OCI-LY3 (cell line): ENCODE measurements at regions not wholly inside any gene's neighbourhood (a gene's known extent, or its start where the extent isn't known, plus 50 kb on each side); places are given as distances from the start of the nearest gene placed in this dataset.
A peak's percentile ranks its signal among the peaks of the same experiment; 100 is the strongest.

ENCODE experiments used
- H2AFZ ChIP-seq: fragments of 200-600, 300-600 bp; shearing (Covaris generic); 2 replicates; pipeline ENCODE4 v1.6.0; 2014; ENCODE audit warnings: antibody characterized with exemption, low read depth, low read length
- H3K27ac ChIP-seq: fragments of 200-600, 300-600 bp; sonication (generic); 2 replicates; pipeline ENCODE4 v1.5.1; 2014; ENCODE audit warnings: mild to moderate bottlenecking, low read length, moderate library complexity, mixed read lengths
- H3K27me3 ChIP-seq: fragments of 200-600, 300-600 bp; sonication (generic); 2 replicates; pipeline ENCODE4 v1.6.1; 2014; ENCODE audit warnings: low read depth, low read length, mixed read lengths
- H3K36me3 ChIP-seq: fragments of 200-600, 300-600 bp; sonication (generic); replicated peaks from 2 replicates; pipeline ENCODE3; 2014; ENCODE audit warnings: low read depth, low read length, mixed read lengths
- H3K4me1 ChIP-seq: fragments of 300-600, 200-600 bp; sonication (generic); 2 replicates; pipeline ENCODE4 v1.6.1; 2014; ENCODE audit warnings: low read length, mixed read lengths
- H3K4me2 ChIP-seq: fragments of 200-600, 300-600 bp; sonication (generic); 2 replicates; pipeline ENCODE4 v1.6.1; 2014; ENCODE audit warnings: low read length, mixed read lengths
- H3K4me3 ChIP-seq: fragments of 300-600, 200-600 bp; sonication (generic); 2 replicates; pipeline ENCODE4 v1.5.1; 2014; ENCODE audit warnings: antibody characterized with exemption, mild to moderate bottlenecking, low read length, moderate library complexity
- H3K79me2 ChIP-seq: fragments of 300-600, 200-600 bp; shearing (Covaris generic); 2 replicates; pipeline ENCODE4 v1.6.1; 2014; ENCODE audit warnings: mild to moderate bottlenecking, low read length, mixed read lengths
- H3K9ac ChIP-seq: fragments of 300-600, 200-600 bp; shearing (Covaris generic); 2 replicates; pipeline ENCODE4 v1.6.0; 2014; ENCODE audit warnings: mild to moderate bottlenecking, low read length, moderate library complexity
- H3K9me3 ChIP-seq: fragments of 200-600, 300-600 bp; shearing (Covaris generic); 2 replicates; pipeline ENCODE4 v1.6.1; 2014; ENCODE audit warnings: low read length, mixed read lengths; ENCODE audit not compliant: insufficient read depth
- H4K20me1 ChIP-seq: fragments of 200-600, 300-600 bp; sonication (generic); 2 replicates; pipeline ENCODE4 v1.6.1; 2016; ENCODE audit warnings: low read length, mixed read lengths; ENCODE audit not compliant: insufficient read depth
- EZH2phosphoT487 ChIP-seq: fragments of 200-600 bp; shearing (Covaris generic); IDR thresholded peaks from 2 replicates; pipeline ENCODE4 v1.6.1; 2018; ENCODE audit warnings: antibody characterized with exemption, mixed run types, low read depth
- TF ChIP-seq, protein P1 (sequence below): fragments of 200-600, 300-600 bp; sonication (generic); IDR thresholded peaks from 2 replicates; pipeline ENCODE4 v1.5.1; 2014; ENCODE audit warnings: antibody characterized with exemption, low read length, low read depth

DNA sequence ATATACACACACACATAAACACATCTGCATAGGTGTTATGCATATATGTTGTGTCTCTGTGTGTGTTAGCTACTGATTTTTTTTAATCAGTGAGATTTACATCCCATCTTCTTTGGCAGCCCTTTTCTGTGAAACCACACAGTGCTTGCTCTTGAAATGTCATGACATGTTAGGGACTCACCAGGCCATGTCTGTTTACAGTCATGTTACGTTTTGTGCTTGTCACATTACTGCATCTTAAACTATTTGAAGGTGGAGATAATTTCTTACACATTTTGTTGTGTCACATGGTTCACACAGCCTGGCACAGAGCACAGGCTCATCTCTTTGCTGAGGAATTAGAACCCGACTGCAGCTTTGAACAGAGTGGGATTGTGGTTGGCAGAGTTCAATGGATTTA lies 364.4 kb upstream of the RIOK2 start:
- TF ChIP-seq, protein P1, sequence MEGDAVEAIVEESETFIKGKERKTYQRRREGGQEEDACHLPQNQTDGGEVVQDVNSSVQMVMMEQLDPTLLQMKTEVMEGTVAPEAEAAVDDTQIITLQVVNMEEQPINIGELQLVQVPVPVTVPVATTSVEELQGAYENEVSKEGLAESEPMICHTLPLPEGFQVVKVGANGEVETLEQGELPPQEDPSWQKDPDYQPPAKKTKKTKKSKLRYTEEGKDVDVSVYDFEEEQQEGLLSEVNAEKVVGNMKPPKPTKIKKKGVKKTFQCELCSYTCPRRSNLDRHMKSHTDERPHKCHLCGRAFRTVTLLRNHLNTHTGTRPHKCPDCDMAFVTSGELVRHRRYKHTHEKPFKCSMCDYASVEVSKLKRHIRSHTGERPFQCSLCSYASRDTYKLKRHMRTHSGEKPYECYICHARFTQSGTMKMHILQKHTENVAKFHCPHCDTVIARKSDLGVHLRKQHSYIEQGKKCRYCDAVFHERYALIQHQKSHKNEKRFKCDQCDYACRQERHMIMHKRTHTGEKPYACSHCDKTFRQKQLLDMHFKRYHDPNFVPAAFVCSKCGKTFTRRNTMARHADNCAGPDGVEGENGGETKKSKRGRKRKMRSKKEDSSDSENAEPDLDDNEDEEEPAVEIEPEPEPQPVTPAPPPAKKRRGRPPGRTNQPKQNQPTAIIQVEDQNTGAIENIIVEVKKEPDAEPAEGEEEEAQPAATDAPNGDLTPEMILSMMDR: no peak
- no peak for TF ChIP-seq EZH2phosphoT487
- Histone ChIP-seq H4K20me1 (no peaks in the 10 kb centered on the region), H3K4me3 (no peak overlapping the region), H3K4me1 (peaks cover 28% of the 10 kb centered on the region), H3K9me3 (no peaks in the 10 kb centered on the region), H2AFZ (no peak overlapping the region), H3K9ac (no peak overlapping the region), H3K79me2 (no peaks in the 10 kb centered on the region), H3K4me2 (no peak overlapping the region), H3K36me3 (peaks cover 4% of the 10 kb centered on the region), H3K27me3 (no peaks in the 10 kb centered on the region), H3K27ac (no peak overlapping the region)

DNA sequence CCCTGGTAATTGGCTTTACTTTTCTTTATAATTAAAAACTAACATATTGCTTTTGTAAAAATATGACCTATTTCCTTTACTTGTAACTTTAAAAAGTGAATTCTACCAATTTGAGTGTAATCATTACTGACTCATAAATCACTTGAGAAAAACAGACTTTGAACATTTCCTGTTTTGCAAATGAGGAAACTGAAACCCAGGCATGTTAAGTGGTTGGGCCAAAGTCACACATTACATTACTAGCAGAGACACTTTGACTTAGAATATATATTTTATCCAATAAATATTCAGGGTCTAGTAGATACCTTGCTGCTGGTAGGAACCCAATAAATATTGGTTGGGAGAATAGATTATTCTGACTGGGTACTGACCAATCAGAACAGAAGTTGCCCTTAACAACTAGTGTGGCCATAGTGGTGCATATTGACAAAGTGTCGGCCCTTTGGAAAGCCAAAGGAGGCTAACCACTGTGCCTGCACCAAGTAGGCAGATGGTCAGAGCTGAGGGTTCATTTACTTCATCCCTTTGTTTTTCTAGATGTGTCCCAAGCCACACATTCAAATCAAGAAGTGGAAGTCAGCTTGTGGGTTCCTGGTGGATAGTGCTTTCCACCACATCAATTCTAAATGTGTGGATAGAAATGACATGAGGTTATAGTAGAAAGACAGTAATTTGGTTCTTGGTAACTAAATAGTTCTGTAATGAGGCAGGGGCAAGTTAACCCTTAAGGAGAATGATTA lies 365.1 kb upstream of the RIOK2 start:
- TF ChIP-seq, protein P1: no peak
- TF ChIP-seq EZH2phosphoT487: no peak
- H2AFZ ChIP-seq: no peak overlapping the region; the same call in 1 of the 2 replicates
- H3K9me3 ChIP-seq: no peaks in the 10 kb centered on the region
- peaks cover 25% of the 10 kb centered on the region for H3K4me1 ChIP-seq
- peak overlapping the region; percentile 39; the same call in 1 of the 2 replicates for H3K27ac ChIP-seq
- H3K79me2 ChIP-seq: no peaks in the 10 kb centered on the region
- no peaks in the 10 kb centered on the region for H4K20me1 ChIP-seq
- peaks cover 4% of the 10 kb centered on the region for H3K36me3 ChIP-seq
- peak overlapping the region; percentile 42; the same call in 1 of the 2 replicates for H3K4me2 ChIP-seq
- no peak overlapping the region for H3K9ac ChIP-seq
- no peak overlapping the region for H3K4me3 ChIP-seq
- no peaks in the 10 kb centered on the region for H3K27me3 ChIP-seq

DNA sequence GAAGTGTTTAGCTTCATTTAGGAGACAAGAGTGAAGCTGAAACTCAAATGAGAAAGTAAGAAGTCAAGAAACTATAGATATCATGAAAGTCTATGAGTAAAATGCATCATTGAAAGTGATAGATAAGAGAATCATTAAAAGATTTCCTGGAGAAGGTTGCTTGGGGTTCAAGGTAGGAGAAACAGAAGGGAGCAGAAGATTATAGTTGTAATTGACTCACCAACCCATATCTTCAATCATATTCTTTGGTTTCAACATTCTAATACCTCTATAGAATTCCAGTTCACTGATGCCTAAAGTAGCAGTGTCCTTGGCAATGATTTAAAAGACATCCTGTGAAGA lies 365.7 kb upstream of the RIOK2 start:
- 0 out of 2 replicates have a peak overlapping the region, but pooled peaks have one; percentile 42 for H3K4me2 ChIP-seq
- H3K79me2 ChIP-seq: no peaks in the 10 kb centered on the region
- no peak overlapping the region; the same call in 1 of the 2 replicates for H2AFZ ChIP-seq
- no peak overlapping the region for H3K4me3 ChIP-seq
- no peak for TF ChIP-seq EZH2phosphoT487
- TF ChIP-seq, protein P1: no peak
- H3K9ac ChIP-seq: no peak overlapping the region
- no peaks in the 10 kb centered on the region for H3K9me3 ChIP-seq
- no peaks in the 10 kb centered on the region for H4K20me1 ChIP-seq
- no peak overlapping the region for H3K27ac ChIP-seq
- H3K36me3 ChIP-seq: peaks cover 4% of the 10 kb centered on the region
- H3K4me1 ChIP-seq: peaks cover 25% of the 10 kb centered on the region
- no peaks in the 10 kb centered on the region for H3K27me3 ChIP-seq

DNA sequence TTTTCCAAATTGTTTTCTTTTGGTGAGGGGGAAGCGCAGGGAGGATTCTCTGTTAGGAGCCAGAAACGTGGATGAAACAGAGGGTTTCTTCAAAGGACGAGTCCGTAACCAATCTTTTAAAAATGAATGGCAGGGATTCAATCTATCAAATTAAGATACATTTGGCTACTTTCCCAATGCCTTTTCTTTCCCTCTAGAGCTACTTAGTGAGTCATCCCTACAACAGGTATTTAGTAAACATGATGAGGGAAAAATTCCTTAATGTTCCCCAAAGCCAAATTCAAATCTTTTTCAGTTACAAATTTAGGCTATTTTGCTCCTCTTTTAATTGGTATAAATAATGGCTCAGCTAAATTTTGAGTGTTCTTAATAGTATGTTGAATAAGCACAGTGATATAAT lies 366.4 kb upstream of the RIOK2 start:
- no peak overlapping the region for H3K4me3 ChIP-seq
- no peaks in the 10 kb centered on the region for H3K27me3 ChIP-seq

More for the DNA sequence above, 366.4 kb upstream of the RIOK2 start:
- H2AFZ ChIP-seq: no peak overlapping the region
- H3K4me1 ChIP-seq: peaks cover 25% of the 10 kb centered on the region
- H3K9me3 ChIP-seq: no peaks in the 10 kb centered on the region
- no peaks in the 10 kb centered on the region for H3K79me2 ChIP-seq
- TF ChIP-seq, protein P1: no peak
- TF ChIP-seq EZH2phosphoT487: no peak
- H3K4me2 ChIP-seq: no peak overlapping the region
- H3K36me3 ChIP-seq: peaks cover 4% of the 10 kb centered on the region
- H3K27ac ChIP-seq: no peak overlapping the region
- no peak overlapping the region for H3K9ac ChIP-seq
- no peaks in the 10 kb centered on the region for H4K20me1 ChIP-seq
